Activated T-helper 17 cell treated with anti-CD3 and anti-CD28 coated beads, Interleukin-2, amount 50 U/mL, for 72 hours (primary cell): ENCODE measurements at regions not wholly inside any gene's neighbourhood (a gene's known extent, or its start where the extent isn't known, plus 50 kb on each side); places are given as distances from the start of the nearest gene placed in this dataset.

Source experiments
- ATAC-seq: fragments of 150-1000 bp; cut with Tn5 transposase; replicated peaks from 2 replicates; pipeline ENCODE4 v1.10.0; 2021; ENCODE audit warnings: mild to moderate bottlenecking, moderate library complexity
- H3K27ac Mint-ChIP-seq: one replicate; pipeline ENCODE4 v1.8.0; 2022; ENCODE audit warnings: mixed read lengths
- H3K27me3 Mint-ChIP-seq: one replicate; pipeline ENCODE4 v1.8.0; 2022; ENCODE audit warnings: mixed read lengths
- H3K36me3 Mint-ChIP-seq: one replicate; pipeline ENCODE4 v1.8.0; 2022; ENCODE audit warnings: low read depth, mild to moderate bottlenecking, mixed read lengths
- H3K4me1 Mint-ChIP-seq: one replicate; pipeline ENCODE4 v1.8.0; 2022; ENCODE audit warnings: mixed read lengths
- H3K4me3 Mint-ChIP-seq: one replicate; pipeline ENCODE4 v1.8.0; 2022; ENCODE audit warnings: mild to moderate bottlenecking, mixed read lengths
- H3K9me3 Mint-ChIP-seq: one replicate; pipeline ENCODE4 v1.8.0; 2022; ENCODE audit warnings: mixed read lengths

DNA sequence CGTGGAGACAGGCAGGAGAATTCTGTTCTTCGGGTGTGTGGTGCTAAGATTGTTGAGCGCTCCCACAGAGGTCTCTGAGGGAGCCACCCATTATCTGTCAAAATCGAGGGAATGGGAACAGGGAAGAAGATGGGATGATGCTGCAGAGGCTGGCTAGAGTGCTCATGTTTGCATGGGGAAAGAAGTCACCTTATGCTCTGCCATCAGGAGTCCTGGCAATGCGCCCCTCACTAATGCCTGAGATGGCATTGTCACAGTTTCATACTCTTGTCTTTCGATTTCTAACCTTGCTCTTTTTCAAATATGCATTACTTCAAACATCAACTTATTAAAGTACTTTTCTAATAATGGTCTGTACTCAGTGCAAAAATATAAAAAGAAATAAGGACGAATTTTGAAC, 463.3 kb upstream of the CELF4 start:
- no peaks in the 10 kb centered on the region for H3K36me3 Mint-ChIP-seq
- no peak overlapping the region for H3K4me3 Mint-ChIP-seq
- no peak overlapping the region for H3K27ac Mint-ChIP-seq
- no peak for ATAC-seq
- no peaks in the 10 kb centered on the region for H3K4me1 Mint-ChIP-seq
- peaks cover 4% of the 10 kb centered on the region for H3K9me3 Mint-ChIP-seq
- H3K27me3 Mint-ChIP-seq, result no peaks in the 10 kb centered on the region

DNA sequence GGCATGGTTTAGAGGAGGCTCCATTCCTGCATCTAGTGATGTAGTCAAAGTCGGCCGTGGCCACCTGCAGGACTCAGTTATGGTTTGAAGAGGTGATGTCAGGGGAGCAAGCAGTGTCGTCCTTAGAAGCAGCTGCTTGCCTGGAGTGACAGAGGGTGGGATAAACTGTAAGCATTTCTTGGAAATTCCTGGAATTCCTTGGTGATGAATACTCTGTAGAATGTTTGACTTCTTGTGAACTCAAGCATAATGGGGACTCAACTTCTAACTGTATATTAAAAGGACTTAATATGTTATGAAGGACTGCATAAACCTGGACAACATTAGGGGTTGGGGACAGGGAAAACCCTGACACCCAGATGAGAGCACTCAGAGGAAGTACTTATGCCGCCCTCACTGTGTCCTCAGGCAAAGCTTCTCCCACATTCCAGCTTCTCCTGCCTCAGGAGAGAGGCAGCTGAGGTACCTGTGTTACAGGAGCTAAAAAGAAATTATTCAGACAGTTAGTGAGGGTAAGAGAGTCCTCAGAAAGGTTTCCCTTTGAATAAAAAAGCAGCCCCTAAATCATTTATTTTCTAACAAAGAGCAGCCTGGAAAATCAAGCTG, 459.9 kb upstream of the CELF4 start:
- H3K4me3 Mint-ChIP-seq, result no peak overlapping the region
- H3K9me3 Mint-ChIP-seq, result peaks cover 4% of the 10 kb centered on the region
- H3K4me1 Mint-ChIP-seq, result no peaks in the 10 kb centered on the region
- no peak for ATAC-seq
- no peak overlapping the region for H3K27ac Mint-ChIP-seq
- H3K27me3 Mint-ChIP-seq, result no peaks in the 10 kb centered on the region
- no peaks in the 10 kb centered on the region for H3K36me3 Mint-ChIP-seq

GRCh38 chr18:38023871-38024270, 458.3 kb upstream of the CELF4 start:
- Mint-ChIP-seq H3K4me1 (no peaks in the 10 kb centered on the region), H3K27ac (no peak overlapping the region), H3K27me3 (no peaks in the 10 kb centered on the region), H3K36me3 (no peaks in the 10 kb centered on the region), H3K9me3 (no peaks in the 10 kb centered on the region), H3K4me3 (no peak overlapping the region)
- no peak for ATAC-seq

GRCh38 chr18:38022234-38022633, 456.6 kb upstream of the CELF4 start:
- H3K9me3 Mint-ChIP-seq, result no peaks in the 10 kb centered on the region
- no peak overlapping the region for H3K27ac Mint-ChIP-seq
- no peak overlapping the region for H3K4me3 Mint-ChIP-seq
- no peak for ATAC-seq
- no peaks in the 10 kb centered on the region for H3K36me3 Mint-ChIP-seq
- H3K27me3 Mint-ChIP-seq, result no peaks in the 10 kb centered on the region
- no peaks in the 10 kb centered on the region for H3K4me1 Mint-ChIP-seq

DNA sequence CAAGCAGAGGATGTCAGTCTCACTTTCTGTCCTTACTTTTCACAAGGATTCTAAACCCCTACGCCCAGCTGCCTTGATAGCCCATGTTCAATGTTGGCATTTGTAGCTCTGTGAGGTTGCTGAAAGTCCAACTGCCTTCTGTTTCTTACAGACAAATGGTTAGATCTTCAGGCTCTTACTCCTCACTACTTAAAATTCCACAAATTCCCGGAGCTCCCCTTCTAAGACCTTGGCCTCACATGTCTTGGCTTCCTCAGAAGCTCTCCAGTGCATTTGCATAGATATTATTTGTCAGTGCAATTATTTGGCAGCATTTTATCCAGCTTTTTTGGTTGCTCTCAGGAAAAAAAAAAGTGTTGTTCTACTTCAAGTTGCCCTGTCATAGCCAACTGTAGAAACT, 453.7 kb upstream of the CELF4 start:
- Mint-ChIP-seq H3K4me1 (no peaks in the 10 kb centered on the region), H3K27ac (no peak overlapping the region)

DNA sequence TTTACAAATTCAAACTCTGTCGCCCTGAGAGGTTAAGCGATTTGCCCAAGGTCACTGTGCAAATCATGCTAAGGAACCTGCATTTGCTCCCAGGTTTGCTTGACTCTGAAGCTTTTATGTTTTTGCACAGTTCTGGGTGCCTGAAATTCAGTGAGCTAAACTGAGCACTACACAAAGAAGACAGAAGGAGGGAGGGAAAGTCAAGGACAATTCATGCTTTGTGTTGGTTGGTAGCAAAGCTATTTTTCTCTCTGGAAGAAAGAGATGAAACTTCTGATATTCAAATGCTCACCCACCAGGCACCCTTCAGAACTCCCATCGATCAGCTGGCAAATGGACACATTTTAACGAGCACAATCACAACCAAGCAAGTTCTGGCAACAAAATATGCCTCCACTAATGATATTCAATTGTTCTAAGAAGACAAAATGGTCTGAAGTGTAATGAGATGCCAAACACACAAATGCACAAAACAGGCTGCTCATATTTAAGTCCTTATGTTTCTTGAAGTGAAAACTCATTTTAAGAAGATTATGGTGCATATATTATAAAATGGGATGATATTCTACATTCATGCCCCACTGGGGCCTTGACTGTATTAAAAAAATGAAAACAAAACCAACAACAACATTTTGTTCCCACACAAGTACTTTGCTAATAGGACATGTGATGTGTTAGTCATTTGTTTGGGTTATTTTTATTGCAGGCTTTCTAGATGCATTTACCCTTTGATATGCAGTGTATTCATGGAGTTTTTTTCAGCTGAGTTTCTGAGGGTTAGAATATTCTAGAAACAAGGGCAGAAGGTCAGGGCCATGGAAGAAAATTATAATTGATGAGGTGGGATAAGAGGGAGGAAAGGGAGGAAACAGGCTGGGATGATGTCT, 445.6 kb upstream of the CELF4 start:
- H3K36me3 Mint-ChIP-seq, result no peaks in the 10 kb centered on the region
- H3K27ac Mint-ChIP-seq, result no peak overlapping the region
- no peaks in the 10 kb centered on the region for H3K27me3 Mint-ChIP-seq
- peaks cover 16% of the 10 kb centered on the region for H3K9me3 Mint-ChIP-seq
- ATAC-seq, result no peak
- no peaks in the 10 kb centered on the region for H3K4me1 Mint-ChIP-seq
- no peak overlapping the region for H3K4me3 Mint-ChIP-seq

More for the DNA sequence above, 453.7 kb upstream of the CELF4 start:
- no peak overlapping the region for H3K4me3 Mint-ChIP-seq
- H3K27me3 Mint-ChIP-seq, result no peaks in the 10 kb centered on the region
- no peaks in the 10 kb centered on the region for H3K36me3 Mint-ChIP-seq
- peaks cover 4% of the 10 kb centered on the region for H3K9me3 Mint-ChIP-seq
- no peak for ATAC-seq

GRCh38 chr18:38010037-38010436, 444.4 kb upstream of the CELF4 start:
- H3K9me3 Mint-ChIP-seq, result peaks cover 12% of the 10 kb centered on the region
- ATAC-seq, result no peak

DNA sequence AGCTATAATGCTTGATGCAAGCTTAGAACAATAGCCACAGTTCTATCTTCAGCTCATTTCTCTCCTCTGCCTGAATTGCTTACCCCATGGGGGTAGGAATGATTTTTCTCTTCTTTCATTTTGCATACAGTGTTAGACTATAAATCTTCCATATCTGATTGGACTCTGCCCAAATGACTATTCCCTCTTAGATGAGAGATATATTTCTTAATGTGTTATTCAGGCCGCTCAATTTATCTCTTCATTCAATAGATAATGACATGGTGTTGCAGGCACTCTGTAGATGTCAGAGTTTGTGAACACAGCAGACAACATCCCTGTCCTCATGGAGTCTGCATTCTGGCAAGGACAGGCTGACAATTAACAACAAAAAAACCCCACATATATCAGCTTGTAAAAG, 443.7 kb upstream of the CELF4 start:
- no peak overlapping the region for H3K4me3 Mint-ChIP-seq
- no peaks in the 10 kb centered on the region for H3K36me3 Mint-ChIP-seq
- H3K27me3 Mint-ChIP-seq, result no peaks in the 10 kb centered on the region
- no peak for ATAC-seq
- H3K4me1 Mint-ChIP-seq, result no peaks in the 10 kb centered on the region
- H3K9me3 Mint-ChIP-seq, result peaks cover 12% of the 10 kb centered on the region
- H3K27ac Mint-ChIP-seq, result no peak overlapping the region

More at GRCh38 chr18:38010037-38010436, 444.4 kb upstream of the CELF4 start:
- Mint-ChIP-seq H3K4me1 (no peaks in the 10 kb centered on the region), H3K36me3 (no peaks in the 10 kb centered on the region), H3K27me3 (no peaks in the 10 kb centered on the region), H3K4me3 (no peak overlapping the region), H3K27ac (no peak overlapping the region)

- Mint-ChIP-seq H3K27me3 (no peaks in the 10 kb centered on the region), H3K36me3 (no peaks in the 10 kb centered on the region), H3K27ac (no peak overlapping the region), H3K4me3 (no peak overlapping the region), H3K9me3 (peaks cover 12% of the 10 kb centered on the region), H3K4me1 (no peaks in the 10 kb centered on the region)
- ATAC-seq, result no peak
Measured at GRCh38 chr18:38007676-38008330, 442.2 kb upstream of the CELF4 start.

- no peaks in the 10 kb centered on the region for H3K36me3 Mint-ChIP-seq
- H3K27me3 Mint-ChIP-seq, result no peaks in the 10 kb centered on the region
- ATAC-seq, result no peak
- peaks cover 12% of the 10 kb centered on the region for H3K9me3 Mint-ChIP-seq
- no peak overlapping the region for H3K27ac Mint-ChIP-seq
- no peaks in the 10 kb centered on the region for H3K4me1 Mint-ChIP-seq
- no peak overlapping the region for H3K4me3 Mint-ChIP-seq
Measured at GRCh38 chr18:38007026-38007425, 441.4 kb upstream of the CELF4 start.

DNA sequence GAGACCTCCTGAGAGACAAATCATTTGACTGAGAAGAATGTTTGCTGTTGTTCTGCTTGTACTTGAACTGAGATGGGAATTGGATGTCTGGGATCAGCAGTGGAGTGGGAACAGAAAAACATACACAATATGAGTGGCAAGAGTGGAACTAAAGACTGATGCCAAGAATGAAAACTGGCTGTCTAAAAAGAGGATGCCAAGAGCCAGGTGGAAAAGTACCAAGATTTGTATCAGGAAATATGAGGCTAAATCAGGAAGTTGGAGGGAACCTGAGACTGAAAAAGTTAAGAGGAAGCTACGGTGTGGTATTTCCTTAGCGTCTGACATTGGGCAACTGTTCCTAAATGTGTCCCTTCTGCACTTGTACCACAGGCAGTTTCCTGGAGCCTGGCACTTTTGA, 440.9 kb upstream of the CELF4 start:
- H3K27me3 Mint-ChIP-seq, result no peaks in the 10 kb centered on the region
- H3K4me3 Mint-ChIP-seq, result no peak overlapping the region
- H3K9me3 Mint-ChIP-seq, result peaks cover 10% of the 10 kb centered on the region
- no peak for ATAC-seq
- H3K36me3 Mint-ChIP-seq, result no peaks in the 10 kb centered on the region
- no peaks in the 10 kb centered on the region for H3K4me1 Mint-ChIP-seq
- no peak overlapping the region for H3K27ac Mint-ChIP-seq

- no peak for ATAC-seq
- peaks cover 8% of the 10 kb centered on the region for H3K9me3 Mint-ChIP-seq
- no peaks in the 10 kb centered on the region for H3K4me1 Mint-ChIP-seq
- H3K36me3 Mint-ChIP-seq, result no peaks in the 10 kb centered on the region
- H3K27ac Mint-ChIP-seq, result no peak overlapping the region
- no peak overlapping the region for H3K4me3 Mint-ChIP-seq
- no peaks in the 10 kb centered on the region for H3K27me3 Mint-ChIP-seq
Measured at GRCh38 chr18:37997695-37998094, 432.1 kb upstream of the CELF4 start.

DNA sequence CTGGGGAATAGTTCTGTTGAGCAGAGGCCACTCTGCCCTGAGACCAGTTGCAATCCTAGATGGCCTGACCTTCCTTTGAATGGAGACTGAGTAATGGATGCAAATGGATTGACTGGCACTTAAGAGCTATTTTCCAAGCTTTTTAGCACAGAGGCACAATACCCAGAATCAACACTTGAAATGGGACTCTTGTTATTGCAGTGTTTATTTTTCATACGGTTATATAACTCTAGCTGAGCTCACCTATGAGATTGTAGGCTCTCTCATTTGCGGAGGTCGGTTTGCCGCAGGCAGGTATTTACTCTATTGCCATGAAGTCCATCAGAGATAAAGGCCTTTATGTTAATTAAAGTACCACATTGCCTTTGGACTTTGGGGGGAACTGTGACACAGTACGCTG, 422.3 kb upstream of the CELF4 start:
- H3K27ac Mint-ChIP-seq, result no peak overlapping the region
- no peaks in the 10 kb centered on the region for H3K36me3 Mint-ChIP-seq
- ATAC-seq, result no peak
- no peaks in the 10 kb centered on the region for H3K4me1 Mint-ChIP-seq
- no peaks in the 10 kb centered on the region for H3K27me3 Mint-ChIP-seq
- H3K9me3 Mint-ChIP-seq, result peaks cover 29% of the 10 kb centered on the region
- H3K4me3 Mint-ChIP-seq, result no peak overlapping the region

DNA sequence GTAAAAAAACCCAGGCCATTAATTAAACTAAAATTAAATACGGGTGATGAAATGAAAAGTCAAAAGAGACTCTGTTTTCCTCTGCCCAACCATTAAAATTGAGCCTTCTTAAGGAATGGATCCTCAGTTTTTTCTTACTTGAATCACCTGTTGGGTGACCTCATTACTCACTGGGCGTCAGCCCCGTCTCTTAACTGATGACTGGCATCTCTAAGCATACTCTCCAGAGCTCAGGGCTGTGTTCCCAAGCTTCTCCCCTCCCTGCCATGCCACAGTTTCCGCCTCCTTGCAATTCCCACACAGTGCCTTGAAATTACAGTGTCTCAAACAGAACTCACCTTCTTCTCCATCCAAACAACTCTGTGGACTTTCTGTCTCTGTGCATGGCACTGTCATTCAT, 421.1 kb upstream of the CELF4 start:
- Mint-ChIP-seq H3K4me1 (no peaks in the 10 kb centered on the region), H3K27me3 (no peaks in the 10 kb centered on the region), H3K4me3 (no peak overlapping the region), H3K36me3 (no peaks in the 10 kb centered on the region), H3K27ac (no peak overlapping the region), H3K9me3 (peaks cover 30% of the 10 kb centered on the region)
- ATAC-seq, result no peak

GRCh38 chr18:37985126-37985525, 419.5 kb upstream of the CELF4 start:
- H3K36me3 Mint-ChIP-seq, result no peaks in the 10 kb centered on the region
- no peaks in the 10 kb centered on the region for H3K27me3 Mint-ChIP-seq
- no peaks in the 10 kb centered on the region for H3K4me1 Mint-ChIP-seq
- H3K4me3 Mint-ChIP-seq, result no peak overlapping the region
- ATAC-seq, result no peak
- H3K9me3 Mint-ChIP-seq, result peaks cover 20% of the 10 kb centered on the region
- H3K27ac Mint-ChIP-seq, result no peak overlapping the region
